ENCODE measurements at regions not wholly inside any gene's neighbourhood (a gene's known extent, or its start where the extent isn't known, plus 50 kb on each side); places are given as distances from the start of the nearest gene placed in this dataset.

DNA sequence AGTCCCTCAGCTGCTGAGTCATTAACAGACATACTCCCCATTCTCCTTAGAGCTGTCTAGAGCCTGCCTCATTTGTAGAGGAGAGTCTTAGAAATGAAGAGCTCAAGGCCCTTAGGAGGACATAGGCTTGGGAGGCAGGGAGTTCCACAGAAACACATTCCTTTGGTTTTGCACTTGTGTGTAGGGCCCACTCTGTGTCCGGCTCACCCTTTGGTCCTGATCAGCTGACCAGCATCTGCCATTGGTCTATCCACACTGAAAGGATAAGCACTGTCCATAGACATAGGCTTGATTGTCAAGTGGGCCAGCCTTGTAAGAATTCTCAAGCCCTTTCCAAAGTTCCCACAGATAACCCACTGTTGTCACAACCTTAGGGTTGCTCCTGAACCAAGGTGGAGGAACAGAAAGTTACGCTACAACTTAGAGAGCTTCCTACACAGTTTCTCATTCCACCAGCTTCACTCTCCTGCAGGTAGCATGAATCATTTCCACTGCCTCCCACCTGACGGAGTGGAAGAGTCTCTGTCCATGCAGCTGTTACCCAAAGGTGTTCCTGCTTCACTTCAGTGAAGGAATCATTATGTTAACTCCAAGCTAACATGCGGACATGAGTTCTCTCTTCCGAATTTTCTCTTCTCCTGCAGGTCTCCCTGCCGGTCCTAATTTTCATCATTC, 96.1 kb downstream of the TNFSF18 start:
- H3K4me3 Mint-ChIP-seq: no peak overlapping the region
- no peak overlapping the region for H3K27ac Mint-ChIP-seq
- no peak for ATAC-seq
- CTCF ChIA-PET: no interaction called here
- DNase-seq: no peak
- no peaks in the 10 kb centered on the region for H3K4me1 Mint-ChIP-seq
- no peaks in the 10 kb centered on the region for H3K36me3 Mint-ChIP-seq
- H3K9me3 Mint-ChIP-seq (ENCODE audit: low read depth): no peaks in the 10 kb centered on the region
- H3K27me3 Mint-ChIP-seq: peaks cover 29% of the 10 kb centered on the region

DNA sequence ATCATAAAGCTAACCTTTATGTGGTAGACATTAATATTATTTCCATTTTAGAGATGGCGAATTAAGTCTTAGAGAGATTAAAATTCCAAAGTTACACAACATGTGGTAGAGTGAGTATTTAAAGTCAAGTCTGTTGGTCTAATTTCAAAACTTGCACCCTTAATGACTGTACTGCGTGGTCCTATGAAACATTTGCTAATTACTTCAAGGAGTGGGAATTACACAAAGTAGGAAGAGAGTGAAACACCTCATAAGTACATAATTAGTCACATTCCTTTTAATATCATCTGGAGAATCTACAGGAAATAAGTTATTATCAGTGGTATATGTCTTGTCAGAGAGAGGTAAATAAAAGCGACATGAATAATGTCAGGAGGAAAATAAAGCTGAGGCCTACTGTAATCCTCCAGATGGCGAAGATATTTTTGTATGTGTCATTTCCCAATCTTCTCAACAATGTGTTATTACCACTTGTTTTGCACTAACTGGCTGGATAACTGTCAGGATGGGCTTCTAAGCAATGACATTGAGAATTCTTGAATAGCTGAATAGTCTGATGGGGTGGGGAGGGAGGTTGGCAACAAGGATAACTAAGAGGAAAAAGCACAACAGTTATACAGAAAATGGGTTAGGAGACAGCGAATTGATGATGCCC, 95.5 kb downstream of the TNFSF18 start:
- Mint-ChIP-seq H3K9me3 (ENCODE audit: low read depth) (no peaks in the 10 kb centered on the region), H3K27ac (no peak overlapping the region), H3K4me1 (no peaks in the 10 kb centered on the region), H3K27me3 (peaks cover 34% of the 10 kb centered on the region), H3K4me3 (no peak overlapping the region), H3K36me3 (no peaks in the 10 kb centered on the region)
- ATAC-seq: no peak
- CTCF ChIA-PET: no interaction called here
- no peak for DNase-seq

DNA sequence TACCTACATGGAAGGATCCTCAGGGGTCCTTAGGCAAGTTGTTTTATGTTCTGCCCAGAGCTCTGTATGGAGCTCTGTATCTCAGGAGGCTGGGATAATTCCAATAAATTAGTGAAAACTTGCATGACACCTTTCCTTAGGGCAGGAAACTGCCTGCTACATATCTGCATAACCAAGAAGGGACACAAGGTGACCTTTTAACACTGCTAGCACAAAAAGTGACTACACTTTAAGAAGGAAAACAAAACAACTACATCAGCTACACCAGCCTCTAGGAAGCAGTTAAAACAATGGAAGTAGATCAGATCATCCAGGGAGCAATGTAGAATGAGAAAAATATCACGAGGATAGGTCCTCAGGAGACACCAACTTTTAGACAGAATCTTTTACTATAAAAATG, 93.9 kb downstream of the TNFSF18 start:
- no peak for DNase-seq
- H3K27me3 Mint-ChIP-seq: peaks cover 34% of the 10 kb centered on the region
- no peak overlapping the region for H3K4me3 Mint-ChIP-seq
- ATAC-seq: no peak
- no peak overlapping the region for H3K27ac Mint-ChIP-seq
- CTCF ChIA-PET: no interaction called here
- no peaks in the 10 kb centered on the region for H3K4me1 Mint-ChIP-seq
- H3K9me3 Mint-ChIP-seq (ENCODE audit: low read depth): no peaks in the 10 kb centered on the region
- H3K36me3 Mint-ChIP-seq: no peaks in the 10 kb centered on the region

DNA sequence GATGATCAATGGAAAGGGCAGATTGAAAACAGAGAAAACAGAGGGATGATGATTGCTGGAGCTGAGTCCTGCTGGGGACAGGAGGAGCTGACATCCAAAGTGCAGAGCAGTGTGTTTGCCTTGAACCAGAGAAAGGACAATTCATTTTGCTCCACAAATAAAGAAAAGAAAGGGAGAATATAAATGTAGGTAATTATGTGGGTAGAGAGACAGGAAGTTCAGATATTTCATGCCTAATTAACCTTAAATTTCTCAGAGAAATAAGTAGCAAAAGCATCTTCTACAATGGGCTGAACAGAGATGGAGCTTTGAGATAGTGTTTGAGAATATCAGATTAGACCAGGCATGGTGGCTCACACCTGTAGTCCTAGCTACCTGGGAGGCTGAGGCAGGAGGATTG, 93.2 kb downstream of the TNFSF18 start:
- H3K27me3 Mint-ChIP-seq: peaks cover 28% of the 10 kb centered on the region
- no peaks in the 10 kb centered on the region for H3K36me3 Mint-ChIP-seq
- CTCF ChIA-PET: no interaction called here
- H3K27ac Mint-ChIP-seq: no peak overlapping the region
- DNase-seq (no peak), ATAC-seq (no peak)
- H3K4me3 Mint-ChIP-seq: no peak overlapping the region
- H3K4me1 Mint-ChIP-seq: no peaks in the 10 kb centered on the region
- H3K9me3 Mint-ChIP-seq (ENCODE audit: low read depth): no peaks in the 10 kb centered on the region

DNA sequence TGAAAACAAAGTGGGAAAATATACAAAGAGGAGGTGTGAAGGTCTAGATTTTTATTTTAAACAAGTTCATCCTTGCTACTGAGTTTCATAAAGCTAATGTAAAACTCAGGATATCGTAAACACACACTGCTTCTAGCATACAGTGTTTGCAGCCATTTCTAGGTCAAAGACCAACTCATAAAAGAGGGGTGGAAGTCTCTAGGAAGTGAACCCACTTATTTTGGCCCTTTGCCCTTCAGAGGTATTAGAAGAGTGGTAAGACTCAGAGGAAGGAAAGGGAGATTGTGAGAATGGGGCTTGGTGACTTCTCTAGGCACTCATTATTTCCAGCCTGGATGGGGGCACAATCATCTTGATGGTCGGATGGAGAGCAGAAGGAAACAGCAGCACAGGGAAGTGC, 91.2 kb downstream of the TNFSF18 start:
- no peak overlapping the region for H3K27ac Mint-ChIP-seq
- CTCF ChIA-PET: no interaction called here
- H3K4me1 Mint-ChIP-seq: no peaks in the 10 kb centered on the region
- H3K9me3 Mint-ChIP-seq (ENCODE audit: low read depth): no peaks in the 10 kb centered on the region
- peaks cover 28% of the 10 kb centered on the region for H3K27me3 Mint-ChIP-seq
- no peak for DNase-seq
- no peak overlapping the region for H3K4me3 Mint-ChIP-seq
- ATAC-seq: no peak
- no peaks in the 10 kb centered on the region for H3K36me3 Mint-ChIP-seq

DNA sequence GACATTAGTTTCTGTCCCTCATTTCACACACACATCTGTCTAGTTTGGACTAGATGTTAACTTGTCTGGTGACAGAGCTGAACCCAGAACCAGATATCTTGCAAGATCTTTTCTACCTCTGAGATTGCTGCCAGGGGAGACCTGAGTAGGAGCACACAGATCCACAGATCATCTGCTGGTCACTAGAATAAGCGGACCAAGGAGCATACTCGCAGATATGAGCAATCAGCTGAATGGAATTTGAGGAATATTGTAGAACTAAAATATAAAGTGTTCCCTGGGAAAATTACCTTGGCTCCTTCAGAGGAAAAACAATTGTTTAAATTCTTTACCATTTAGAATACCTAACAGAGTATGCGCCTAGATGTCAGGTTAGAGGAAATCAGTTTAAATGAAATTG, 90.7 kb downstream of the TNFSF18 start:
- H3K4me1 Mint-ChIP-seq: no peaks in the 10 kb centered on the region
- ATAC-seq (no peak), DNase-seq (no peak)
- H3K36me3 Mint-ChIP-seq: no peaks in the 10 kb centered on the region
- H3K4me3 Mint-ChIP-seq: no peak overlapping the region
- CTCF ChIA-PET: no interaction called here
- H3K27me3 Mint-ChIP-seq: peaks cover 28% of the 10 kb centered on the region
- H3K27ac Mint-ChIP-seq: no peak overlapping the region
- H3K9me3 Mint-ChIP-seq (ENCODE audit: low read depth): no peaks in the 10 kb centered on the region

DNA sequence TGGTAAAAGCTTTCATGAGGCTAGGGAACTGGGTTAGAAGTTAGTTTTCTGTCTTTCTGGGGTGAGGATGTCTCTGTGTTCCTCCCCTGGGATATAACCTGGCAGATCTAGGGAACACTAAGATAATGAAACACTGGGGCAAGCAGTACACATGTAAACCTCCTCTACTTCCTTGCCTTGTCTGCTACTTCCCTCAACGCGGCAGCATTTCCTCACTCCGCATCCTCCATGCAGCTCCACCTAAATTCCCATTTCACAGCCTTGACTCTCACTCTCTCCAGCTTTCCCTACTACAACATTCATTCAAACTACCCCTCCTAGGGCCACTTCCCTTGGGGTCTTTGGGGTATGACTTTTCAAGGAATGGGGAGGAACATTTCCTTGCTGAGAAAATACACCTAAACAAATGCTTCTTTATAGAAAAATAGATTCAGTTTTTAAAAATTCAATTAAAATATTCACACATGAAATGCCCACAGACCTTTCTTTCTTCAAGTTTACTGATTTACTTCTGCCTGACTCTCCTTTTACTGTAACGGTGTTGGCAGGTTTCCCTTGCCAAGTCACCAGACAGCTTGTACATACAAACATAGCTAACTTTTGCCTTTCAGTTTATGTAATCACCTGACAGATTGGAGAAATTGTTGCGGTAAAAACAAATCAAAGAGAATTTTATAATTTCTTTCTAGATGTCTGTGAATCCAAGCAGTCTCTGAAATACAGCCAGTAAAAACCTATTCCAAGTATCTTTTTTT, 90.1 kb downstream of the TNFSF18 start:
- Mint-ChIP-seq H3K4me1 (no peaks in the 10 kb centered on the region), H3K4me3 (no peak overlapping the region), H3K27ac (no peak overlapping the region), H3K27me3 (peaks cover 30% of the 10 kb centered on the region), H3K36me3 (no peaks in the 10 kb centered on the region), H3K9me3 (ENCODE audit: low read depth) (no peaks in the 10 kb centered on the region)
- DNase-seq (no peak), ATAC-seq (no peak)
- CTCF ChIA-PET: no interaction called here

DNA sequence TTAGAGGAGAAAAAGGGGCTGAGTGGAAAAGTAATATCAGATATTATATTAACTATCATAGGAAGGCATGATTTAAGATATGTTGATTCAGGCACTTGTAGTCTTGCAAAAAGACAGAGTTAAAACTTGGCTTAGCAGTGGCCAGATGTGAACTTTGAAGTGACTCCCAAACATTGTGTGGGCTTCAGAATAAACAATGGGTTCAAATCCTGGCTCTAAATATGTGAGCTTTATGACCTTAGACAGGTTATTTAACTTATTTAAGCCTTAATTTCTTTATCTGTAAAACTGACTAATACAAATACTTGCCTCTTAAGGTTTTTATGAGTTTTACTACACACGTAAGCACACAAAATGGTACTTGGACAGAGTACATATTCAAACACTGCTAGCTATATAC, 85.9 kb downstream of the TNFSF18 start:
- CTCF ChIA-PET: no interaction called here
- H3K36me3 Mint-ChIP-seq: no peaks in the 10 kb centered on the region
- no peak overlapping the region for H3K4me3 Mint-ChIP-seq
- H3K4me1 Mint-ChIP-seq: peaks cover 12% of the 10 kb centered on the region
- DNase-seq: no peak
- no peak overlapping the region for H3K27ac Mint-ChIP-seq
- H3K9me3 Mint-ChIP-seq (ENCODE audit: low read depth): peaks cover 4% of the 10 kb centered on the region
- ATAC-seq: no peak
- peaks cover 23% of the 10 kb centered on the region for H3K27me3 Mint-ChIP-seq

DNA sequence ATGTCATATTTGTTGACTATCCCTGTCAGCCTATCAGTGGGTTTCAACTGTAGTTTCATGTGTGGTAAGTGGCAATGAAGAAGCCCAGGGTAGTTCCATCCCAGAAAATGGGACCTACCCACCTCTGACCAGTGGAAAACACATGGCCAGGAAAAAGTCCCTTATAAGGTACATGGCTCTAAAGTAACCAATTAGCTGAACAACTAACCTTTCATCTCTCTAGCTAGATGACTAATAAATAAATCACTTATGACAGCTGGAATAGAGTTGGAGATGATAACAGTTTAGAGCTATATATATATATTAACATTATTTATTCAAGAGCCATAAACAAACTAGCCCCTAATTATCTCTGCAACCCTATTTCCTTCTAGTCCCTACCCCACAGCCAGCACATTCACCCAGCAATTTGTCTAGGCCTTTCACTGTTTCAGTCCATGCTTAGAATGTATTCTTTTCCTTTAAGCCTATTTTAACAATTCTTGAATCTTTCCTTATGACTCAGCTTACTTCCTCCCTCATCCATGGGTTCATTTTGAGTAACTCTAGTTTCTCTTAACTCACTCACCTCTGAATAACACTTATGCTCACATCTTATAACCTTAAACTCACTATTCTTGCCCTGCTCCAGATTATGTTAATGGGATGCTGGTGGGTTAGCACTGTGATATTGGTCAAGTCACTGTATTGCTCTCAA, 83.7 kb downstream of the TNFSF18 start:
- ATAC-seq (peak; percentile 51), DNase-seq (no peak)
- no peak overlapping the region for H3K4me3 Mint-ChIP-seq
- CTCF ChIA-PET: interaction anchor here (0.8 kb wide), 1 partner anchor 224 kb away, joined by 3 read pairs; no protein-coding TSS in a partner anchor
- peaks cover 4% of the 10 kb centered on the region for H3K9me3 Mint-ChIP-seq (ENCODE audit: low read depth)
- H3K27ac Mint-ChIP-seq: no peak overlapping the region
- peaks cover 12% of the 10 kb centered on the region for H3K4me1 Mint-ChIP-seq
- no peaks in the 10 kb centered on the region for H3K36me3 Mint-ChIP-seq
- H3K27me3 Mint-ChIP-seq: peaks cover 16% of the 10 kb centered on the region

DNA sequence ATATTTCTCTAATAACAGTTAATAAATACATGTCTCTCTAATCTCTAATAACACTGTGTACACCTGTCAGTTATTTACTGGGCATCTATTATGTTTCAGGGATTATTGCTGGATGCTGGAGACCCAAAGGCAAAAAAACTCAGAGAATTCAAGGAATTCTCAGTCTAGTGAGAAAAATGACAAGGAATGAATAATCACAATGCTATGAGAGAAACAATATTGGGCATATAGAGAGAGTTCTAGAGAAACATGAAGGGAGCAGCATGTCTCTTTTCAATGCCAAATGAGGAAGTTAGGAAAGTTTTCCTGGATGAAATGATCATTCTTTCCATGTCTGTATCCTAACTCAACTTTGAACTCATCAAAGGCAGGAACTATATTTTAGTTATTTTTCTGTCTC, 82.8 kb downstream of the TNFSF18 start:
- peaks cover 4% of the 10 kb centered on the region for H3K9me3 Mint-ChIP-seq (ENCODE audit: low read depth)
- CTCF ChIA-PET: no interaction called here
- peaks cover 12% of the 10 kb centered on the region for H3K4me1 Mint-ChIP-seq

DNA sequence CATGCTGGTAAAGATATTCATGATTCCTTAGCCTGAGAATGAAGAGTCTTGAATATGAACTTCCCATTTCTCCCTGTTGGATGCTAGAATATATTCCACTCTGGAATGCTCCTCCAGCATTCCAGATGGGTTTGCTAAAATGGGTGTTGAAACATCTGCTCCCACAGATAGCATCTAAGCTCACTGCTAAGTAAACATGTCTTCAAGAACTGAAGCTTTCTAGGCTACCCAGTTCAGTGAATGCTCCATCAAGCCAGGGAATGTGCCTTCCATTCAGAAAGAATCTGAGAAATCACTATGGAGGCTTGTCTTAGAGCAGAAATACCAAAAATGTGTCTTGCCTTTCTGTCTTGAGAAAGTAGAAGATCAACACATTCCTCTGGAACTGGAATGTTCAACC, 81.1 kb downstream of the TNFSF18 start:
- H3K27me3 Mint-ChIP-seq: peaks cover 17% of the 10 kb centered on the region
- no peak overlapping the region for H3K27ac Mint-ChIP-seq
- no peaks in the 10 kb centered on the region for H3K36me3 Mint-ChIP-seq
- H3K4me1 Mint-ChIP-seq: peaks cover 12% of the 10 kb centered on the region
- DNase-seq (no peak), ATAC-seq (no peak)
- no peak overlapping the region for H3K4me3 Mint-ChIP-seq
- CTCF ChIA-PET: no interaction called here
- H3K9me3 Mint-ChIP-seq (ENCODE audit: low read depth): peaks cover 4% of the 10 kb centered on the region

More for the DNA sequence above, 82.8 kb downstream of the TNFSF18 start:
- Mint-ChIP-seq H3K27me3 (peaks cover 16% of the 10 kb centered on the region), H3K27ac (no peak overlapping the region), H3K4me3 (no peak overlapping the region), H3K36me3 (no peaks in the 10 kb centered on the region)
- ATAC-seq (no peak), DNase-seq (no peak)

DNA sequence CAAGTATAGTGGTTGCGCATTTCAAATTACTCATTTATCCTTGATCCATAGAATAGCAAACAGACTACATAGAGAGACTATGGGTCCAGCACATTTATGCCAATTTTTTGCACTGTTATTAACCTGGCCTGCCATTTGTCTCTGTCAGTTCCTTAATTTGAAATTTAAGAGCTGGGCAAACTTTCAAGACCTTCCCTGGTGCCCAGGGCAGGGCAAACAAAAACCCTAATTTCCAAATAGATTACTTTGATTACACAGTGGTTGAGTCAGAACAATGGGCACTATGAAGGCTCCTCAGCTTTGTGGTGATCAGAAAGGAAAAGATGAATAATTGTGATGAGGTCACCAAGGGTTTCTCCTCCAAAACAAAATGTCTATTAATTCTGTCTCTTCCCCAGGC, 80.6 kb downstream of the TNFSF18 start:
- Mint-ChIP-seq H3K4me3 (no peak overlapping the region), H3K9me3 (ENCODE audit: low read depth) (peaks cover 4% of the 10 kb centered on the region), H3K27me3 (peaks cover 17% of the 10 kb centered on the region), H3K36me3 (no peaks in the 10 kb centered on the region), H3K4me1 (peaks cover 12% of the 10 kb centered on the region), H3K27ac (no peak overlapping the region)
- DNase-seq: no peak
- no peak for ATAC-seq
- CTCF ChIA-PET: no interaction called here

DNA sequence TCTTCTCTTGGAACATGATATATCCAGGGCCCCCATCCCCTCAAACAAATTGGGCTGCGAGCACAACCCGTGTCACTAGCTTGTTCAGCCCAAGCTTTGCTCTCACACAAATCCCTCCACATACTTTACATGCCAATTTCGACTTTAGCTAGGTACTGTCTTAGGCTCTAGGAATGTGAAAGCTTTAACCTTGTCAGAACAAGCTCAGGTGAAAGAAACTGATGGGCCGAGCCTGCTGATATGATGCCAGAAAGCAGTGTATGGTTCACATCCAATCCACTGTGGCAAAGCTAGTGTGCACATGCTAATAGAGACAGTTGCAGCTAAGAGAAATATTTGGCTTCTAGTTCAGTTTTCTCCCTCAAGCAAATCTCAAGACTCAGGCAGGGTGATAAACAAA, 79.5 kb downstream of the TNFSF18 start:
- H3K27me3 Mint-ChIP-seq: peaks cover 15% of the 10 kb centered on the region
- DNase-seq: no peak
- CTCF ChIA-PET: no interaction called here

More for the DNA sequence above, 79.5 kb downstream of the TNFSF18 start:
- Mint-ChIP-seq H3K9me3 (ENCODE audit: low read depth) (peaks cover 4% of the 10 kb centered on the region), H3K27ac (no peak overlapping the region), H3K36me3 (no peaks in the 10 kb centered on the region), H3K4me3 (no peak overlapping the region), H3K4me1 (peaks cover 12% of the 10 kb centered on the region)
- ATAC-seq: no peak
